ENCODE measurements at regions not wholly inside any gene's neighbourhood (a gene's known extent, or its start where the extent isn't known, plus 50 kb on each side); places are given as distances from the start of the nearest gene placed in this dataset.

DNA sequence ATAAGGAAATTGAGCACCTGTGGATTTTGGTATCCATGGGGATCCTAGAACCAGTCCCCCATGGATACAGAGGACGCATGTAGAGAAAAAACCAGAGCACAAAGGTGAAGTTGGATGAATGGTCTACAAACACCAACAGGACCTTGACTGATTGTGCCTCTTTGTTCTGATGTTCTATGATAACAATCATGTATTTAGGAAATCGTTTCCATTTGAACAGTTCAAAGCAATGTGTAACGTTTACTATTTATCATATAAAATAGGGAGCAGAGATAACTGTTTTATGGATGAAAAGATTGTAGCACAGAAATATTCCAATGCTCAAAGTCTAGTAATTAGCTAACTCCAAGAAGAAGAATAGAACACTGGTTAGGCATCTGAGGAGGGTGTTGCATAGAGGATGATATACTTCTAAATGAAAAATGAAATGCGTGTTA is 116.3 kb upstream of the FN1 start:
- TF ChIP-seq, protein P1, sequence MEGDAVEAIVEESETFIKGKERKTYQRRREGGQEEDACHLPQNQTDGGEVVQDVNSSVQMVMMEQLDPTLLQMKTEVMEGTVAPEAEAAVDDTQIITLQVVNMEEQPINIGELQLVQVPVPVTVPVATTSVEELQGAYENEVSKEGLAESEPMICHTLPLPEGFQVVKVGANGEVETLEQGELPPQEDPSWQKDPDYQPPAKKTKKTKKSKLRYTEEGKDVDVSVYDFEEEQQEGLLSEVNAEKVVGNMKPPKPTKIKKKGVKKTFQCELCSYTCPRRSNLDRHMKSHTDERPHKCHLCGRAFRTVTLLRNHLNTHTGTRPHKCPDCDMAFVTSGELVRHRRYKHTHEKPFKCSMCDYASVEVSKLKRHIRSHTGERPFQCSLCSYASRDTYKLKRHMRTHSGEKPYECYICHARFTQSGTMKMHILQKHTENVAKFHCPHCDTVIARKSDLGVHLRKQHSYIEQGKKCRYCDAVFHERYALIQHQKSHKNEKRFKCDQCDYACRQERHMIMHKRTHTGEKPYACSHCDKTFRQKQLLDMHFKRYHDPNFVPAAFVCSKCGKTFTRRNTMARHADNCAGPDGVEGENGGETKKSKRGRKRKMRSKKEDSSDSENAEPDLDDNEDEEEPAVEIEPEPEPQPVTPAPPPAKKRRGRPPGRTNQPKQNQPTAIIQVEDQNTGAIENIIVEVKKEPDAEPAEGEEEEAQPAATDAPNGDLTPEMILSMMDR (conservative IDR thresholded peaks at IDR 0.05; ENCODE audit: low read length) = no peak
- TF ChIP-seq EZH2phosphoT487 (IDR thresholded peaks at IDR 0.05; ENCODE audit: borderline replicate concordance) = no peak
